ENCODE measurements at regions not wholly inside any gene's neighbourhood (a gene's known extent, or its start where the extent isn't known, plus 50 kb on each side); places are given as distances from the start of the nearest gene placed in this dataset.

DNA sequence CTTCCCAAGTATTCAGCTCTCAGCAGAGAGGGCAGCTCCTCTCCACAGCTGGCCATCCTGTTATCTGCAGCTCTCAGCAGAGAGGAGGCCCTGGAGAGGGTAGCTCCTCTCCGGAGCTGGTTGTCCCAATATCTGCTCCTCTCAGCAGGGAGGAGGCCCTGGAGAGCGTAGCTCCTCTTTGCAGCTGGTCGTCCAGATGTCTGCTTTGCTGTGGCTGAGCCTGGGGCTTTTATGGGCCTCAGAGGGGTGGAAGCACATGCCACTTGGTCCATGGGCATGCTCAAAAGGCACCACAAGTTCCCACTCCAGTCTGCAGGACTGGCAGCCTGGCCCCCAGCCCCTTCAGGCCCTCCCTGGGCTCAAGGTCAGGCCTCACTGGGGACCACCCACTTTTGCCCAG lies 314.3 kb downstream of the KCNJ2 start:
- TF ChIP-seq POU2F2 (IDR thresholded peaks at IDR 0.05; ENCODE audit: low read depth, low read length) (no peak), TAF1 (IDR thresholded peaks at IDR 0.05; ENCODE audit: low read depth, low read length) (no peak), SPI1 (IDR thresholded peaks at IDR 0.05; ENCODE audit: low read depth, low read length) (no peak), PAX5 (IDR thresholded peaks at IDR 0.05; ENCODE audit: insufficient read depth, low read length, severe bottlenecking) (no peak), POLR2A (IDR thresholded peaks at IDR 0.05; ENCODE audit: low read depth, low read length) (no peak), POLR2AphosphoS5 (IDR thresholded peaks at IDR 0.05; ENCODE audit: low read depth, low read length) (no peak)
- no peak for FAIRE-seq

DNA sequence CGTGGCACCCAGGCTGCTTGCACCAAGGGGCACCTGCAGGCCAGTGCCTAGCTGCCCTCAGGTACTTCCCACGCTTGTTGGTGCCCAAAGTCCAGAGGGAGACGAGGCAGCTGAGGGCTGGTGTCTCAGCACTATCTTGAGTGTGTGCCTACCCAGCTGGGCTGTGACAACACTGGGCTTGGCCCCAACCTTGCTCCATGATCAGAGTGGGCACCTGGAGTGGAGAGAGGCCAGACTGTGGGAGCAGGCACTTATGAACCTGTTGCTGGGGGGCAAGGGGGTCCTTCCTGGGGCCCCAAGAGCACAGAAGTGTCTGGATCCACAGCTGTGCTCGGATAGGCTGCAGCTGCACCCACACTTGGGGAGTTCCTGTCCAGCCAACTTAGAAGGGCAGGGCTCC lies 314.7 kb downstream of the KCNJ2 start:
- DNase-seq (ENCODE audit: insufficient read length, low spot score) (no peak), FAIRE-seq (no peak)
- TF ChIP-seq POLR2AphosphoS5 (IDR thresholded peaks at IDR 0.05; ENCODE audit: low read depth, low read length) = no peak
- no peak for TF ChIP-seq TAF1 (IDR thresholded peaks at IDR 0.05; ENCODE audit: low read depth, low read length)
- no peak for TF ChIP-seq POU2F2 (IDR thresholded peaks at IDR 0.05; ENCODE audit: low read depth, low read length)
- TF ChIP-seq PAX5 (IDR thresholded peaks at IDR 0.05; ENCODE audit: insufficient read depth, low read length, severe bottlenecking) = no peak
- TF ChIP-seq SPI1 (IDR thresholded peaks at IDR 0.05; ENCODE audit: low read depth, low read length) = no peak
- no peak for TF ChIP-seq POLR2A (IDR thresholded peaks at IDR 0.05; ENCODE audit: low read depth, low read length)

More for the DNA sequence above, 314.3 kb downstream of the KCNJ2 start:
- no peak for DNase-seq (ENCODE audit: insufficient read length, low spot score)

GRCh38 chr17:70484496-70484895 lies 315.2 kb downstream of the KCNJ2 start:
- no peak for FAIRE-seq
- no peak for TF ChIP-seq SPI1 (IDR thresholded peaks at IDR 0.05; ENCODE audit: low read depth, low read length)
- TF ChIP-seq POU2F2 (IDR thresholded peaks at IDR 0.05; ENCODE audit: low read depth, low read length) = no peak
- TF ChIP-seq POLR2AphosphoS5 (IDR thresholded peaks at IDR 0.05; ENCODE audit: low read depth, low read length) = no peak
- no peak for TF ChIP-seq PAX5 (IDR thresholded peaks at IDR 0.05; ENCODE audit: insufficient read depth, low read length, severe bottlenecking)
- TF ChIP-seq TAF1 (IDR thresholded peaks at IDR 0.05; ENCODE audit: low read depth, low read length) = no peak
- TF ChIP-seq POLR2A (IDR thresholded peaks at IDR 0.05; ENCODE audit: low read depth, low read length) = no peak
- DNase-seq (ENCODE audit: insufficient read length, low spot score) = no peak

GRCh38 chr17:70492368-70492767 lies 323.0 kb downstream of the KCNJ2 start:
- DNase-seq (ENCODE audit: insufficient read length, low spot score) (no peak), FAIRE-seq (peak; percentile 28)
- TF ChIP-seq PAX5 (IDR thresholded peaks at IDR 0.05; ENCODE audit: insufficient read depth, low read length, severe bottlenecking) (no peak), TAF1 (IDR thresholded peaks at IDR 0.05; ENCODE audit: low read depth, low read length) (no peak), SPI1 (IDR thresholded peaks at IDR 0.05; ENCODE audit: low read depth, low read length) (no peak), POLR2A (IDR thresholded peaks at IDR 0.05; ENCODE audit: low read depth, low read length) (no peak), POLR2AphosphoS5 (IDR thresholded peaks at IDR 0.05; ENCODE audit: low read depth, low read length) (no peak), POU2F2 (IDR thresholded peaks at IDR 0.05; ENCODE audit: low read depth, low read length) (no peak)

DNA sequence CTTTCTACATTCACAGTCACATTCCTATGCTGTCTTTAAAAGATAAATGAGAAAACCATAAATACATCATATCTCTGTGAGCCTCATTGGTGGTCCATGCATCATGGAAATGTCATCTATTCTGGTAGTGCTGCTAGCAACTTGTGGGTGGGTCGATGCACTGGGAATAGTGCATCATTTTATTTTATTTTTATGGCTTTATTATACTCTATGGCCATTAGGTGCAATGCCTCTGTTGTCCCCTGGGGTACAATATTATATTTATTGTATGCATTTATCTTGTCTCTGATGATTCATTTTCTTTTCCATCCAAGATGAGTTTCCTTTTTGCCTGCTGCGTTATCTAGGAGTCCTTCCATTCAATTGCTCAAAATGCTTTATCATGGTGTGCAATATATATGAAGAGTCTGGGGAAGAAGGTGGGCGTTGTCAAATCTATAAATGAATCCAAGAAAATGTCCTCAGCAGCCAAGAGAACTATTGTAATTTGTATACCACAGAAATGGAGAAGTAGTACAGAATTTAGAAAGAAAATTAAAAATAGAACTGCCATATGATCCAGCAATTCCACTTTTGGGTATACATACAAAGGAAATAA lies 324.0 kb downstream of the KCNJ2 start:
- TF ChIP-seq POLR2A (IDR thresholded peaks at IDR 0.05; ENCODE audit: low read depth, low read length) (no peak), PAX5 (IDR thresholded peaks at IDR 0.05; ENCODE audit: insufficient read depth, low read length, severe bottlenecking) (no peak), POU2F2 (IDR thresholded peaks at IDR 0.05; ENCODE audit: low read depth, low read length) (no peak), POLR2AphosphoS5 (IDR thresholded peaks at IDR 0.05; ENCODE audit: low read depth, low read length) (no peak), TAF1 (IDR thresholded peaks at IDR 0.05; ENCODE audit: low read depth, low read length) (no peak), SPI1 (IDR thresholded peaks at IDR 0.05; ENCODE audit: low read depth, low read length) (no peak)
- no peak for FAIRE-seq
- no peak for DNase-seq (ENCODE audit: insufficient read length, low spot score)

DNA sequence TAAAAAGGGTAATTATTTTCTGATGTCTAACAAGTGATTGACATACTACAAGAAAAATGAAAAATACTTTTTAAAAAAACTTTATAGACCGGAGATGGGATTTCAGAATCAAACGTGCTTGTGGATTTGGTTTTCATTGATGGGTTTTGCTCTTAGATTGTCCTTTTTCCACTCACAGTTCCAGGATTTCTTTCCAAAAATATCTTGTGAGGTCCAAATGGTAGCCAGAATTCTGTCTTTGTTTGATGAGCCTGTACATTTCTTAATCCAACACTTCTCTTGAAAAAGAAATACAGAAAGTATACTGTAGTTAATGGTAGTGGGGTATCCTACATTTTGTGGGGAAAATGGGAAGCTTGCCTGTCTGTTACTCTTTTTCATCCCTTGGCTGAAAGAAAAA lies 329.3 kb downstream of the KCNJ2 start:
- DNase-seq (ENCODE audit: insufficient read length, low spot score) (no peak), FAIRE-seq (no peak)
- no peak for TF ChIP-seq SPI1 (IDR thresholded peaks at IDR 0.05; ENCODE audit: low read depth, low read length)
- no peak for TF ChIP-seq POLR2AphosphoS5 (IDR thresholded peaks at IDR 0.05; ENCODE audit: low read depth, low read length)
- no peak for TF ChIP-seq TAF1 (IDR thresholded peaks at IDR 0.05; ENCODE audit: low read depth, low read length)
- TF ChIP-seq POLR2A (IDR thresholded peaks at IDR 0.05; ENCODE audit: low read depth, low read length) = no peak
- no peak for TF ChIP-seq PAX5 (IDR thresholded peaks at IDR 0.05; ENCODE audit: insufficient read depth, low read length, severe bottlenecking)
- no peak for TF ChIP-seq POU2F2 (IDR thresholded peaks at IDR 0.05; ENCODE audit: low read depth, low read length)

DNA sequence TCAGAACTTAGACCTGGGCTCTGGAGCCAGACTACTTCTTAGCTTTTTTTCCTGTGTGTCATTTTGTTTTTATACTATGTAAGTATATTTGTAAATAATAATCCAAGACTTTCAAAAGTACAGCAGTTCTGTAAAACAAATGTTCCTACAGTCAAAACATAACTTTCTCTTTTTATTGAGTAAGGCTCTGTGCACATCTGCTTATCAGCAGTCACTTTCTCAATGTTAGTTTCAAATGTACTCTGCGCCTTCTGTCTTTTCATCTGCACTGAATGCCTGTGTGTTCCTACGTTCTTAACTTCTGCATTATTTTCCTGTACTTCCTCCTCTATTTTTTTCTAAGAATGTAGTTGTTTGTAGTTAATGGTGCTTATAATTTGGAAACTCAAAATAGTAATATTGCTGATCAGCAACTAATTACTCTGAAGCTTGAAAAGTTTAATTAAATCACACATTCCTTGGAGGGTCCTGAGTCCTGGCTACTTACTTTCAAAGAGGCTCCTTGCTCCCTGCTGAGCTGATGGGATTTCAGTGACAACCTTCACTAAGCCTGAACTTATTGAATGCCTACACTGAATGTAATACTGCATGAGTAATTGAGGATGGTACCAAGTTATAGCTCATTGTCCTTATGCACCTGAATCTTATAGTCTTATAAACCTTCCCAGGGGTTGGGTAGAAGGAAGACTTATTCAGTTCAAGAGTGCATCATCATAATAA lies 329.9 kb downstream of the KCNJ2 start:
- TF ChIP-seq TAF1 (IDR thresholded peaks at IDR 0.05; ENCODE audit: low read depth, low read length) = no peak
- no peak for TF ChIP-seq POLR2A (IDR thresholded peaks at IDR 0.05; ENCODE audit: low read depth, low read length)
- TF ChIP-seq POLR2AphosphoS5 (IDR thresholded peaks at IDR 0.05; ENCODE audit: low read depth, low read length) = no peak
- no peak for TF ChIP-seq SPI1 (IDR thresholded peaks at IDR 0.05; ENCODE audit: low read depth, low read length)
- TF ChIP-seq POU2F2 (IDR thresholded peaks at IDR 0.05; ENCODE audit: low read depth, low read length) = no peak
- TF ChIP-seq PAX5 (IDR thresholded peaks at IDR 0.05; ENCODE audit: insufficient read depth, low read length, severe bottlenecking) = no peak
- FAIRE-seq = no peak
- no peak for DNase-seq (ENCODE audit: insufficient read length, low spot score)

GRCh38 chr17:70503449-70503848 lies 334.1 kb downstream of the KCNJ2 start:
- no peak for TF ChIP-seq PAX5 (IDR thresholded peaks at IDR 0.05; ENCODE audit: insufficient read depth, low read length, severe bottlenecking)
- no peak for FAIRE-seq

DNA sequence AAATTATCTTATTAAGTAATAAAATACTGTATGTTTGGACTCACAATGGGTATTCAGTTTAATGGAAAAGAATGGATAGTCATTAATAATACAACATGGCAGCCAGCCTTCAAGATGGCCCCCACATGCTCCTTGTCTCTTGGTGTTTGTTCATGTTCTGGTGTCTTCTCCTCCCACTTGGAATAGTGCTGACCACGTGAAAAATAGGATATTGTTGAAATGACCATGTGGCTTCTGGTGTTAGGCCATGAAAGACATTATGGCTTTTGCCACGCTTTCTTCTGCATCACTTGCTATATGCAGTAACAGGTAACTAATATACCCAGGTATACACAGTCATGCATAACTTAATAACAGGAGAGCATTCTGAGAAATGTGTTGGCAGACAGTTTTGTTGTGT lies 341.0 kb downstream of the KCNJ2 start:
- TF ChIP-seq SPI1 (IDR thresholded peaks at IDR 0.05; ENCODE audit: low read depth, low read length) (no peak), POLR2A (IDR thresholded peaks at IDR 0.05; ENCODE audit: low read depth, low read length) (no peak), PAX5 (IDR thresholded peaks at IDR 0.05; ENCODE audit: insufficient read depth, low read length, severe bottlenecking) (no peak), POU2F2 (IDR thresholded peaks at IDR 0.05; ENCODE audit: low read depth, low read length) (no peak), TAF1 (IDR thresholded peaks at IDR 0.05; ENCODE audit: low read depth, low read length) (no peak), POLR2AphosphoS5 (IDR thresholded peaks at IDR 0.05; ENCODE audit: low read depth, low read length) (no peak)
- no peak for FAIRE-seq

More at GRCh38 chr17:70503449-70503848, 334.1 kb downstream of the KCNJ2 start:
- DNase-seq (ENCODE audit: insufficient read length, low spot score) = no peak

More for the DNA sequence above, 341.0 kb downstream of the KCNJ2 start:
- DNase-seq (ENCODE audit: insufficient read length, low spot score) = no peak
